ENCODE measurements at regions not wholly inside any gene's neighbourhood (a gene's known extent, or its start where the extent isn't known, plus 50 kb on each side); places are given as distances from the start of the nearest gene placed in this dataset.

GRCh38 chr4:3657902-3658529 is 108.2 kb upstream of the ADRA2C start:
- Histone ChIP-seq H3K9ac (ENCODE audit: low read length) (no peak overlapping the region), H3K4me2 (ENCODE audit: low read length) (no peak overlapping the region), H3K36me3 (ENCODE audit: insufficient read depth, low read length) (no peaks in the 10 kb centered on the region), H3K9me2 (ENCODE audit: insufficient read depth, low read length) (no peaks in the 10 kb centered on the region), H3K27me3 (ENCODE audit: insufficient read depth, low read depth, low read length) (no peaks in the 10 kb centered on the region), H4K20me1 (ENCODE audit: insufficient read depth) (no peaks in the 10 kb centered on the region), H3K4me3 (ENCODE audit: low read length) (no peak overlapping the region), H3F3A (ENCODE audit: insufficient read depth, low read length, poor library complexity, severe bottlenecking) (no peaks in the 10 kb centered on the region), H3K79me2 (replicated peaks; ENCODE audit: insufficient read depth, low read length) (no peaks in the 10 kb centered on the region), H2AFZ (ENCODE audit: low read depth, low read length) (no peak overlapping the region), H3K9me3 (ENCODE audit: low read length) (no peaks in the 10 kb centered on the region), H3K27ac (ENCODE audit: low read length) (no peak overlapping the region)
- TF ChIP-seq POLR2AphosphoS5 (IDR thresholded peaks at IDR 0.05) = no peak
- TF ChIP-seq MXI1 (conservative IDR thresholded peaks at IDR 0.05; ENCODE audit: poor library complexity, severe bottlenecking) = no peak
- TF ChIP-seq REST (IDR thresholded peaks at IDR 0.05; ENCODE audit: borderline replicate concordance) = no peak
- TF ChIP-seq EZH2 (IDR thresholded peaks at IDR 0.05; ENCODE audit: borderline replicate concordance, insufficient read depth, low read length, poor library complexity, severe bottlenecking) = no peak
- TF ChIP-seq RAD21 (conservative IDR thresholded peaks at IDR 0.05) = no peak
- TF ChIP-seq TAF1 (IDR thresholded peaks at IDR 0.05; ENCODE audit: low read depth) = no peak
- no peak for TF ChIP-seq CTCF (IDR thresholded peaks at IDR 0.05; ENCODE audit: poor library complexity, severe bottlenecking)
- no peak for TF ChIP-seq SMC3 (conservative IDR thresholded peaks at IDR 0.05; ENCODE audit: poor library complexity)
- TF ChIP-seq EP300 (conservative IDR thresholded peaks at IDR 0.05; ENCODE audit: poor library complexity, severe bottlenecking) = no peak

GRCh38 chr4:3656416-3657356 is 109.5 kb upstream of the ADRA2C start:
- Histone ChIP-seq H3K9ac (ENCODE audit: low read length) (no peak overlapping the region), H3K79me2 (replicated peaks; ENCODE audit: insufficient read depth, low read length) (no peaks in the 10 kb centered on the region), H3K9me2 (ENCODE audit: insufficient read depth, low read length) (no peaks in the 10 kb centered on the region), H2AFZ (ENCODE audit: low read depth, low read length) (no peak overlapping the region), H3K4me2 (ENCODE audit: low read length) (no peak overlapping the region), H3K27me3 (ENCODE audit: insufficient read depth, low read depth, low read length) (no peaks in the 10 kb centered on the region), H3F3A (ENCODE audit: insufficient read depth, low read length, poor library complexity, severe bottlenecking) (no peaks in the 10 kb centered on the region), H3K27ac (ENCODE audit: low read length) (no peak overlapping the region), H3K4me3 (ENCODE audit: low read length) (no peak overlapping the region), H3K36me3 (ENCODE audit: insufficient read depth, low read length) (no peaks in the 10 kb centered on the region), H3K9me3 (ENCODE audit: low read length) (no peaks in the 10 kb centered on the region), H4K20me1 (ENCODE audit: insufficient read depth) (no peaks in the 10 kb centered on the region)
- no peak for TF ChIP-seq EZH2 (IDR thresholded peaks at IDR 0.05; ENCODE audit: borderline replicate concordance, insufficient read depth, low read length, poor library complexity, severe bottlenecking)
- no peak for TF ChIP-seq REST (IDR thresholded peaks at IDR 0.05; ENCODE audit: borderline replicate concordance)
- no peak for TF ChIP-seq EP300 (conservative IDR thresholded peaks at IDR 0.05; ENCODE audit: poor library complexity, severe bottlenecking)
- no peak for TF ChIP-seq TAF1 (IDR thresholded peaks at IDR 0.05; ENCODE audit: low read depth)
- TF ChIP-seq SMC3 (conservative IDR thresholded peaks at IDR 0.05; ENCODE audit: poor library complexity) = no peak
- no peak for TF ChIP-seq POLR2AphosphoS5 (IDR thresholded peaks at IDR 0.05)

All from neural cell (in vitro differentiated cells).